ENCODE measurements at regions not wholly inside any gene's neighbourhood (a gene's known extent, or its start where the extent isn't known, plus 50 kb on each side); places are given as distances from the start of the nearest gene placed in this dataset.
"Not testable (repeated sequence)": the region's sequence is repeated elsewhere in the genome, so short reads cannot be mapped to it uniquely, and the experiment has no call there.

- DNase-seq (ENCODE audit: low read depth in 2 of 3, low spot score in 1 of 3), result no peak
Measured at GRCh38 chr3:105145511-105145910, 221.2 kb upstream of the ALCAM start.

GRCh38 chr3:105149197-105149596 is 217.5 kb upstream of the ALCAM start:
- DNase-seq (ENCODE audit: low read depth in 2 of 3, low spot score in 1 of 3), result not testable (repeated sequence)

- no peak for DNase-seq (ENCODE audit: low read depth in 2 of 3, low spot score in 1 of 3)
Measured at GRCh38 chr3:105152987-105153386, 213.7 kb upstream of the ALCAM start.

- no peak for DNase-seq (ENCODE audit: low read depth in 2 of 3, low spot score in 1 of 3)
Measured at GRCh38 chr3:105154692-105155091, 212.0 kb upstream of the ALCAM start.

GRCh38 chr3:105157067-105157765 is 209.5 kb upstream of the ALCAM start:
- no peak for DNase-seq (ENCODE audit: low read depth in 2 of 3, low spot score in 1 of 3)

- no peak for DNase-seq (ENCODE audit: low read depth in 2 of 3, low spot score in 1 of 3)
Measured at GRCh38 chr3:105157766-105158085, 209.0 kb upstream of the ALCAM start.

GRCh38 chr3:105158286-105158685 is 208.4 kb upstream of the ALCAM start:
- DNase-seq (ENCODE audit: low read depth in 2 of 3, low spot score in 1 of 3), result no peak

- DNase-seq (ENCODE audit: low read depth in 2 of 3, low spot score in 1 of 3), result no peak
Measured at GRCh38 chr3:105162448-105162847, 204.3 kb upstream of the ALCAM start.

- DNase-seq (ENCODE audit: low read depth in 2 of 3, low spot score in 1 of 3), result no peak
Measured at GRCh38 chr3:105166893-105167292, 199.8 kb upstream of the ALCAM start.

GRCh38 chr3:105170423-105170822 is 196.3 kb upstream of the ALCAM start:
- no peak for DNase-seq (ENCODE audit: low read depth in 2 of 3, low spot score in 1 of 3)

- DNase-seq (ENCODE audit: low read depth in 2 of 3, low spot score in 1 of 3), result no peak
Measured at GRCh38 chr3:105174017-105174615, 192.6 kb upstream of the ALCAM start.

- DNase-seq (ENCODE audit: low read depth in 2 of 3, low spot score in 1 of 3), result no peak
Measured at GRCh38 chr3:105177576-105177975, 189.1 kb upstream of the ALCAM start.

GRCh38 chr3:105187344-105187743 is 179.4 kb upstream of the ALCAM start:
- DNase-seq (ENCODE audit: low read depth in 2 of 3, low spot score in 1 of 3), result no peak

GRCh38 chr3:105195260-105195659 is 171.4 kb upstream of the ALCAM start:
- no peak for DNase-seq (ENCODE audit: low read depth in 2 of 3, low spot score in 1 of 3)

GRCh38 chr3:105197863-105198262 is 168.8 kb upstream of the ALCAM start:
- DNase-seq (ENCODE audit: low read depth in 2 of 3, low spot score in 1 of 3), result no peak

GRCh38 chr3:105199217-105199616 is 167.5 kb upstream of the ALCAM start:
- no peak for DNase-seq (ENCODE audit: low read depth in 2 of 3, low spot score in 1 of 3)

- no peak for DNase-seq (ENCODE audit: low read depth in 2 of 3, low spot score in 1 of 3)
Measured at GRCh38 chr3:105210141-105210540, 156.6 kb upstream of the ALCAM start.

- no peak for DNase-seq (ENCODE audit: low read depth in 2 of 3, low spot score in 1 of 3)
Measured at GRCh38 chr3:105214590-105214989, 152.1 kb upstream of the ALCAM start.

GRCh38 chr3:105222568-105223093 is 144.1 kb upstream of the ALCAM start:
- no peak for DNase-seq (ENCODE audit: low read depth in 2 of 3, low spot score in 1 of 3)

GRCh38 chr3:105223815-105224214 is 142.9 kb upstream of the ALCAM start:
- DNase-seq (ENCODE audit: low read depth in 2 of 3, low spot score in 1 of 3), result no peak

GRCh38 chr3:105228696-105229095 is 138.0 kb upstream of the ALCAM start:
- DNase-seq (ENCODE audit: low read depth in 2 of 3, low spot score in 1 of 3), result no peak

GRCh38 chr3:105232553-105232952 is 134.2 kb upstream of the ALCAM start:
- DNase-seq (ENCODE audit: low read depth in 2 of 3, low spot score in 1 of 3), result no peak

- no peak for DNase-seq (ENCODE audit: low read depth in 2 of 3, low spot score in 1 of 3)
Measured at GRCh38 chr3:105233010-105233409, 133.7 kb upstream of the ALCAM start.

Measured in stimulated activated CD4-positive, alpha-beta T cell treated with anti-CD3 and anti-CD28 coated beads, Interleukin-12 subunit alpha, Interleukin-12 subunit beta, amount 100 ng/mL, for 48 hours (primary cell).